ENCODE measurements at regions not wholly inside any gene's neighbourhood (a gene's known extent, or its start where the extent isn't known, plus 50 kb on each side); places are given as distances from the start of the nearest gene placed in this dataset.

- no peak for DNase-seq
Observed at GRCh38 chr5:68544648-68545552, 329.3 kb downstream of the PIK3R1 start.

GRCh38 chr5:68545636-68546295, 330.2 kb downstream of the PIK3R1 start:
- DNase-seq = no peak

- no peak for DNase-seq
Observed at GRCh38 chr5:68547056-68547455, 331.5 kb downstream of the PIK3R1 start.

GRCh38 chr5:68547622-68548021, 332.1 kb downstream of the PIK3R1 start:
- DNase-seq = no peak

GRCh38 chr5:68548959-68549676, 333.6 kb downstream of the PIK3R1 start:
- DNase-seq = no peak

- no peak for DNase-seq
Observed at GRCh38 chr5:68550015-68550414, 334.5 kb downstream of the PIK3R1 start.

GRCh38 chr5:68551436-68551835, 335.9 kb downstream of the PIK3R1 start:
- no peak for DNase-seq

GRCh38 chr5:68554571-68555279, 339.2 kb downstream of the PIK3R1 start:
- no peak for DNase-seq

- DNase-seq = no peak
Observed at GRCh38 chr5:68555907-68556681, 340.5 kb downstream of the PIK3R1 start.

GRCh38 chr5:68557162-68557936, 341.8 kb downstream of the PIK3R1 start:
- no peak for DNase-seq

GRCh38 chr5:68562308-68562707, 346.8 kb downstream of the PIK3R1 start:
- no peak for DNase-seq

- no peak for DNase-seq
Observed at GRCh38 chr5:68565427-68565826, 349.9 kb downstream of the PIK3R1 start.

- no peak for DNase-seq
Observed at GRCh38 chr5:68576805-68577204, 361.2 kb downstream of the PIK3R1 start.

GRCh38 chr5:68582284-68582683, 366.7 kb downstream of the PIK3R1 start:
- no peak for DNase-seq

GRCh38 chr5:68587171-68587570, 371.6 kb downstream of the PIK3R1 start:
- no peak for DNase-seq

GRCh38 chr5:68591850-68592249, 376.3 kb downstream of the PIK3R1 start:
- DNase-seq = no peak

- no peak for DNase-seq
Observed at GRCh38 chr5:68592351-68592750, 376.8 kb downstream of the PIK3R1 start.

- DNase-seq = no peak
Observed at GRCh38 chr5:68593211-68593671, 377.7 kb downstream of the PIK3R1 start.

- no peak for DNase-seq
Observed at GRCh38 chr5:68612972-68613371, 397.4 kb downstream of the PIK3R1 start.

GRCh38 chr5:68618501-68618900, 402.9 kb downstream of the PIK3R1 start:
- DNase-seq = no peak

- DNase-seq = no peak
Observed at GRCh38 chr5:68627001-68627400, 411.4 kb downstream of the PIK3R1 start.

Measured in CD4-positive, alpha-beta T cell treated with Interleukin-6 for 4 hours (primary cell).